Activated CD4-positive, CD25-positive, alpha-beta regulatory T cell treated with anti-CD3 and anti-CD28 coated beads, Interleukin-2, amount 50 U/mL, for 72 hours (primary cell): ENCODE measurements at regions not wholly inside any gene's neighbourhood (a gene's known extent, or its start where the extent isn't known, plus 50 kb on each side); places are given as distances from the start of the nearest gene placed in this dataset.
"Not testable (repeated sequence)": the region's sequence is repeated elsewhere in the genome, so short reads cannot be mapped to it uniquely, and the experiment has no call there.

Source experiments
- DNase-seq: peaks from one replicate; pipeline ENCODE4 v3.0.0; 2021

GRCh38 chr17:33910200-33910857 is 344.8 kb upstream of the CCL2 start:
- no peak for DNase-seq

GRCh38 chr17:33914125-33914524 is 341.0 kb upstream of the CCL2 start:
- no peak for DNase-seq

- DNase-seq = no peak
Observed at GRCh38 chr17:33922971-33923370, 332.1 kb upstream of the CCL2 start.

- no peak for DNase-seq
Observed at GRCh38 chr17:33924104-33924503, 331.0 kb upstream of the CCL2 start.

- DNase-seq = no peak
Observed at GRCh38 chr17:33925649-33926048, 329.4 kb upstream of the CCL2 start.

GRCh38 chr17:33927732-33928133 is 327.4 kb upstream of the CCL2 start:
- no peak for DNase-seq

GRCh38 chr17:33929181-33929724 is 325.8 kb upstream of the CCL2 start:
- DNase-seq = no peak

- DNase-seq = not testable (repeated sequence)
Observed at GRCh38 chr17:33931148-33931814, 323.8 kb upstream of the CCL2 start.

GRCh38 chr17:33932996-33933395 is 322.1 kb upstream of the CCL2 start:
- DNase-seq = no peak

GRCh38 chr17:33933576-33933975 is 321.5 kb upstream of the CCL2 start:
- no peak for DNase-seq

GRCh38 chr17:33934696-33935095 is 320.4 kb upstream of the CCL2 start:
- DNase-seq = no peak

- no peak for DNase-seq
Observed at GRCh38 chr17:33935822-33936221, 319.3 kb upstream of the CCL2 start.

GRCh38 chr17:33936764-33937163 is 318.3 kb upstream of the CCL2 start:
- no peak for DNase-seq

- no peak for DNase-seq
Observed at GRCh38 chr17:33939959-33940358, 315.1 kb upstream of the CCL2 start.

GRCh38 chr17:33940769-33941370 is 314.2 kb upstream of the CCL2 start:
- DNase-seq = no peak

- DNase-seq = no peak
Observed at GRCh38 chr17:33941744-33942143, 313.3 kb upstream of the CCL2 start.

- DNase-seq = no peak
Observed at GRCh38 chr17:33942414-33942813, 312.7 kb upstream of the CCL2 start.

- DNase-seq = no peak
Observed at GRCh38 chr17:33944412-33944811, 310.7 kb upstream of the CCL2 start.

- DNase-seq = no peak
Observed at GRCh38 chr17:33944826-33945225, 310.3 kb upstream of the CCL2 start.

GRCh38 chr17:33945646-33946546 is 309.2 kb upstream of the CCL2 start:
- no peak for DNase-seq

GRCh38 chr17:33947762-33948161 is 307.3 kb upstream of the CCL2 start:
- no peak for DNase-seq

GRCh38 chr17:33948309-33948708 is 306.8 kb upstream of the CCL2 start:
- no peak for DNase-seq

GRCh38 chr17:33949100-33949499 is 306.0 kb upstream of the CCL2 start:
- no peak for DNase-seq
